HG03159 (cell line): ENCODE measurements at regions not wholly inside any gene's neighbourhood (a gene's known extent, or its start where the extent isn't known, plus 50 kb on each side); places are given as distances from the start of the nearest gene placed in this dataset.

Source experiments
- ATAC-seq: cut with Tn5 transposase; IDR thresholded peaks from one replicate; pipeline ENCODE4 v1.9.1; 2021; ENCODE audit warnings: mild to moderate bottlenecking, moderate library complexity; ENCODE audit not compliant: unreplicated experiment

- ATAC-seq = no peak
These were observed 536.5 kb upstream of the NBEA start for GRCh38 chr13:34405410-34406181.

GRCh38 chr13:34408640-34409039, 533.4 kb upstream of the NBEA start:
- no peak for ATAC-seq

- no peak for ATAC-seq
These were observed 532.4 kb upstream of the NBEA start for GRCh38 chr13:34409496-34410182.

- ATAC-seq = no peak
These were observed 531.4 kb upstream of the NBEA start for GRCh38 chr13:34410678-34411077.

GRCh38 chr13:34411177-34411576, 530.9 kb upstream of the NBEA start:
- ATAC-seq = no peak

- no peak for ATAC-seq
These were observed 530.2 kb upstream of the NBEA start for GRCh38 chr13:34411894-34412293.

GRCh38 chr13:34412295-34412694, 529.8 kb upstream of the NBEA start:
- ATAC-seq = no peak

GRCh38 chr13:34412817-34413375, 529.2 kb upstream of the NBEA start:
- no peak for ATAC-seq

- ATAC-seq = no peak
These were observed 528.4 kb upstream of the NBEA start for GRCh38 chr13:34413538-34414210.

GRCh38 chr13:34414616-34415015, 527.5 kb upstream of the NBEA start:
- no peak for ATAC-seq

GRCh38 chr13:34416971-34417380, 525.1 kb upstream of the NBEA start:
- ATAC-seq = no peak

GRCh38 chr13:34417896-34418295, 524.2 kb upstream of the NBEA start:
- no peak for ATAC-seq

GRCh38 chr13:34419025-34419424, 523.0 kb upstream of the NBEA start:
- ATAC-seq = no peak

- ATAC-seq = no peak
These were observed 522.3 kb upstream of the NBEA start for GRCh38 chr13:34419755-34420154.

GRCh38 chr13:34420702-34421346, 521.2 kb upstream of the NBEA start:
- no peak for ATAC-seq

GRCh38 chr13:34421347-34421719, 520.7 kb upstream of the NBEA start:
- ATAC-seq = no peak

- no peak for ATAC-seq
These were observed 520.1 kb upstream of the NBEA start for GRCh38 chr13:34421858-34422475.

GRCh38 chr13:34422956-34423355, 519.1 kb upstream of the NBEA start:
- ATAC-seq = no peak

GRCh38 chr13:34425327-34425949, 516.6 kb upstream of the NBEA start:
- ATAC-seq = no peak

- ATAC-seq = no peak
These were observed 513.2 kb upstream of the NBEA start for GRCh38 chr13:34428911-34429310.
